ENCODE measurements at regions not wholly inside any gene's neighbourhood (a gene's known extent, or its start where the extent isn't known, plus 50 kb on each side); places are given as distances from the start of the nearest gene placed in this dataset.
"Not testable (repeated sequence)": the region's sequence is repeated elsewhere in the genome, so short reads cannot be mapped to it uniquely, and the experiment has no call there.

DNA sequence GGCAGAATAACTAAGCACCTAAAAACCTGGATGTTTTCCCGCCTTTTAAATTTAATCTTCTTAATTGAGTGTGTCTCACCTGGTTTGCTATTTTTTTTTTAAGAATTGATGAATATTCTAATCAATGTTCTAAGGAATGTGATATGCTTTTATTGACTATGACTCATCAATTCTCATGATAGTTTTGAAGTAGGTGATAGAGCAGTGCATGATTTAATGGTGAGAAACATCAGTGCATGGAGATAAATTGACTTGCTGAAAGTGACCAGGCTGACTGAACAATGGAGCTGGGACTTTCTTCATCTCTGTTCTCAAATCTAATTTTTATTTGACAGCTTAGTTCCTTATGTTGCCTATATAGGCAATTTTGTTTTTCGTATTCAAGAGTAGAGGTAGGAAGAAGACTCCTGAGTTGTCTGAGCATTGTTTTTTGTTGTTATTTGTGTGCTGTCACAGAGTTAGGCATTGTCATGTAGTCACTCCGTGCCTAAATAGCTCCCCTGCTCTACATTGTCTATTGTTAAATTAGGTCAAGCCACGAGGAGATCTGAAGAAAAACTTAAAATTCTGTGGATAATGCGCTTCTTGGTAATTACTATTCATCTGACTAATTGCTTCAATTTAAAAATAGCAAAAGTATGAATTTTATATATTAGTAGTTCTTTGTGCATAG lies 59.0 kb upstream of the NUTM2F start:
- peaks cover 93% of the 10 kb centered on the region for H3K79me2 ChIP-seq (ENCODE audit: control insufficient read depth, low read length)
- H3K4me1 ChIP-seq (ENCODE audit: control insufficient read depth, low read length): peaks cover 17% of the 10 kb centered on the region

DNA sequence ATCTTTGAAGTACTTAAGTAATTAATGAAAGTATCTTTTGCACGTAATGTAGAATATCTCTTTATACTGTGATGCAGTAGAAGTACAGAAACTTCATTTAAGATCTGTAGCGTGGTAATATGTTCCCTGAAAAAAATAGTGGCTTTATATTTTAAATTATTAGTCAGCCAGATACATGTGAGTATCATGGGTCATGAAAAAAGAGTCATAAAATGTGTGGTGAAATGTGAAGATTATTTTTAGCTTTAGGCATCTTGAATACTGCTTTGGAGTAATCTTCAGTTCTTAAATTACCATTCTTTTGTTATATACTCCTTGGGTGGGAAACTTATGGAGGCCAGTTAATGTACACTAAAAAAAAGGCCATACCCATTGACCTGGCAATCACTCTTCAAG lies 59.6 kb upstream of the NUTM2F start:
- H3K9me3 ChIP-seq (ENCODE audit: control insufficient read depth, insufficient read depth, low read length): not testable (repeated sequence)
- H3K79me2 ChIP-seq (ENCODE audit: control insufficient read depth, low read length): peaks cover 88% of the 10 kb centered on the region

More for the DNA sequence above, 59.0 kb upstream of the NUTM2F start:
- not testable (repeated sequence) for H3K27ac ChIP-seq (ENCODE audit: low read depth, low read length); H3K9me2 ChIP-seq (replicated peaks; ENCODE audit: control insufficient read depth, low read length); H3F3A ChIP-seq (ENCODE audit: control insufficient read depth, insufficient read depth); H3K4me3 ChIP-seq (ENCODE audit: low read length); H4K20me1 ChIP-seq (ENCODE audit: control insufficient read depth, insufficient read depth, low read depth, low read length); H3K36me3 ChIP-seq (ENCODE audit: control insufficient read depth, low read length); H3K4me2 ChIP-seq (ENCODE audit: low read length); H3K27me3 ChIP-seq (ENCODE audit: control insufficient read depth, low read length); H3K9me3 ChIP-seq (ENCODE audit: control insufficient read depth, insufficient read depth, low read length)

DNA sequence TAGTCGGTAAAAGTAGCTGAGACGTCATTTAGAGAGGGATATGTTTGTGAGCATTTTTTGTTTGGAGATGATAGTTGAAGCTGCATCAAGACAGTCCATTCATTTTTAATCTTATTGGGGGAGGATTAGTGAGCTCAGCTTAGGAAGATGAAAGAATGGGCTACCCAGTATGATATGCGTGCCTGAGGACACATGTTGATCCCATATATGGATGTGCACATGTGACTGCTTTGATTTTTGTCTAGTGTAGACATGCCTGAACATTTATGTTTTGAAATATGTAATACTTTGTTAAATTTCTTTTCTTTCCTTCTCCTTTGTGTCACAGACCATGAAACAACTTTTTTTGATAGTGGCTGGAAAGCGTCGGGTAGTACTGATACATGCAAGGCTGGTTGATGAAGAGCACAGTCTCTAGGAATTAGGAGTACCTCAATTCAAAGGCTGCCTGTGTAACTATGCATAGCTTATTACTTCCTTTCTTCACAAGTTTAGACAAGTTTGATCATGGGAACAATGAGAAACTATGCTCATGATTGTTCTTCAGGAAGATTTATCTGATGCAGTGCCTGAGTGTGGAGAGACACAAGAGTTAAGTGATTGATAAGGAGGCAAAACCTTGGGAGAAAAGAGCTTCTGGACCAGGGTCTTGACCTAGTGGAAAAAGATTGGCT lies 62.1 kb upstream of the NUTM2F start:
- H3K27me3 ChIP-seq (ENCODE audit: control insufficient read depth, low read length); H3K9me3 ChIP-seq (ENCODE audit: control insufficient read depth, insufficient read depth, low read length); H3F3A ChIP-seq (ENCODE audit: control insufficient read depth, insufficient read depth); H3K4me3 ChIP-seq (ENCODE audit: low read length); H3K36me3 ChIP-seq (ENCODE audit: control insufficient read depth, low read length); H4K20me1 ChIP-seq (ENCODE audit: control insufficient read depth, insufficient read depth, low read depth, low read length); H3K9me2 ChIP-seq (replicated peaks; ENCODE audit: control insufficient read depth, low read length); H3K27ac ChIP-seq (ENCODE audit: low read depth, low read length); H3K4me2 ChIP-seq (ENCODE audit: low read length): not testable (repeated sequence)
- peaks cover 16% of the 10 kb centered on the region for H3K4me1 ChIP-seq (ENCODE audit: control insufficient read depth, low read length)
- peaks cover 74% of the 10 kb centered on the region for H3K79me2 ChIP-seq (ENCODE audit: control insufficient read depth, low read length)

More for the DNA sequence above, 59.6 kb upstream of the NUTM2F start:
- H3K27me3 ChIP-seq (ENCODE audit: control insufficient read depth, low read length); H3K27ac ChIP-seq (ENCODE audit: low read depth, low read length); H3F3A ChIP-seq (ENCODE audit: control insufficient read depth, insufficient read depth); H3K4me3 ChIP-seq (ENCODE audit: low read length); H4K20me1 ChIP-seq (ENCODE audit: control insufficient read depth, insufficient read depth, low read depth, low read length); H3K4me2 ChIP-seq (ENCODE audit: low read length); H3K36me3 ChIP-seq (ENCODE audit: control insufficient read depth, low read length); H3K9me2 ChIP-seq (replicated peaks; ENCODE audit: control insufficient read depth, low read length): not testable (repeated sequence)
- peaks cover 17% of the 10 kb centered on the region for H3K4me1 ChIP-seq (ENCODE audit: control insufficient read depth, low read length)

DNA sequence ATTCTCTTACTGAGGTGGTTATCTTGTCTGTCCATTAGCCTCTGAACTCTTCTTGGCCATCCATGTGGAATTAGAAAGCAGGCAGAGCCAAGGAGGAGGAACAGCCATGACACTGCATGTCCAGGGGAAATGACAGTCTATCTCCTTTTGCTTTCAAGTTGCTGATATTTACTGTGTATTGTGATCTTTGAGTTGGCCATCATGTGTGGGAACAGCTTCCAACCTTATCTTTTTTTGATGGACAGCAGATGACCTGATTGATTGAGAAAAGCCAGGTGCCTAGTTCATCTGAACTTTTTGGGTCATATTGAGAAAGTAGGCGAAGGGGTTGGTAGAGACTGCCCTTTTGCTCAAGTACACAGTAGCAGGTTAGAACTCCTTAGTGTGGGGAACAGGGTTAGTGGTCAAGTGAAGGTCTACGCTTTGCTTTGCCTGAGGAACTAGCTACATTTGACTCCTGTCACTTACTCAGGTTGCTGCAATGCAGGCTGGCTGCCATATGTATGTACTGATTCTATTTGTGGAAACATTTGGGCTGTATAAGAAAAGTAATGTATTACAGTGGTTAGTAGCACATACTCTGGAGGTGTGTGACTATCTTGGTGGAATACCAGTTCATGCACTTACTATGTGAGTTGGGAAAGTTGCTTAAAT lies 64.7 kb upstream of the NUTM2F start:
- H3K27me3 ChIP-seq (ENCODE audit: control insufficient read depth, low read length); H3K9me2 ChIP-seq (replicated peaks; ENCODE audit: control insufficient read depth, low read length); H3K4me2 ChIP-seq (ENCODE audit: low read length); H3K9me3 ChIP-seq (ENCODE audit: control insufficient read depth, insufficient read depth, low read length); H3K36me3 ChIP-seq (ENCODE audit: control insufficient read depth, low read length); H3K4me3 ChIP-seq (ENCODE audit: low read length); H3K27ac ChIP-seq (ENCODE audit: low read depth, low read length); H3F3A ChIP-seq (ENCODE audit: control insufficient read depth, insufficient read depth); H4K20me1 ChIP-seq (ENCODE audit: control insufficient read depth, insufficient read depth, low read depth, low read length): not testable (repeated sequence)
- Histone ChIP-seq H3K79me2 (ENCODE audit: control insufficient read depth, low read length) (peaks cover 71% of the 10 kb centered on the region), H3K4me1 (ENCODE audit: control insufficient read depth, low read length) (peaks cover 14% of the 10 kb centered on the region)

DNA sequence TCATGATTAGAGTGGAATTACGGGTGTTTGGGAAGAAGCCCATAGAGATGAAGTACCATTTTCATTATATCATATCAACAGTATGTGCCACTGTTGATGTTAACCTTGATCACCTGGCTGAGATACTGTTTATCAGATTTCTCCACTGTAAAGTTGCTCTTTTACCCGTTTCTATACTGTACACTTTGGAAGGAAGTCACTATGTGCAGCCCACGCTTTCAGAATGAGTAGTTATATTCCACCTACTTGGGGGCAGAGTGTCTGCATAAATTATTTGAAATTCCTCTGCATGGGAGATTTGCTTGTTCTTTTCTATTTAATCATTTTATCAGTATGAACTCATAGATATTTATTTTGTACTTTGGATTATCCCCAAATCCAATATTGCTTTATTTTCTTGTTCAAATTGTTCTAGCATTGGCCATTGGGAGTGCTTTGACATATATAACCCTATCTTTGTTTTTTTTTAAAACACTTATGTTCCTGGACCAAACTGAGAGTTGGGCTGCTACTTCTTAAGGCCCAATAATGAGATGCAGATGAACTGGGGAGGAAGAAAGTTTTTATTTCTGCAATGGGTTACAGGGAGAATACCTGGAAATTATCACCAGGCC lies 69.4 kb upstream of the NUTM2F start:
- not testable (repeated sequence) for H3K4me1 ChIP-seq (ENCODE audit: control insufficient read depth, low read length); H3K36me3 ChIP-seq (ENCODE audit: control insufficient read depth, low read length); H3K9me2 ChIP-seq (replicated peaks; ENCODE audit: control insufficient read depth, low read length); H3F3A ChIP-seq (ENCODE audit: control insufficient read depth, insufficient read depth); H3K4me3 ChIP-seq (ENCODE audit: low read length); H3K4me2 ChIP-seq (ENCODE audit: low read length); H4K20me1 ChIP-seq (ENCODE audit: control insufficient read depth, insufficient read depth, low read depth, low read length); H3K27ac ChIP-seq (ENCODE audit: low read depth, low read length); H3K27me3 ChIP-seq (ENCODE audit: control insufficient read depth, low read length); H3K9me3 ChIP-seq (ENCODE audit: control insufficient read depth, insufficient read depth, low read length)
- H3K79me2 ChIP-seq (ENCODE audit: control insufficient read depth, low read length): peaks cover 72% of the 10 kb centered on the region

DNA sequence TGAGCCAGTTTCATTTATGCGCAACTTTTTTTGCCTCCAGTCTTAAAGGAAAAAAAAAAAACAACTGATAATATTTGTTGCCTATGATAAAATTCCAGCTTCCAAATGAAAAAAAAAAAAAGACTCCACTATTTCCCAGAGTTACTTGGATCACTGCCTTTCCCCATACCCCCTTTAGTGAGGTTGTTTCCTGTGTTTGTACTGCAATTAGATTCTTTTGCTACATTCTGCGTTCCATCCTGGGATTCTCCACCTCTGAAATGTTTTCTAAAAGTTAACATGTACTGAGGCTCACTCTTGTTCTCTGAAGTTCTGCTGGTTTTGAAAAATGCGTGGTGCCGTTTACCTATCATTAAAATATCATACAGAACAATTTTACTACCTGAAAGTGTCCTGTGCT lies 72.0 kb upstream of the NUTM2F start:
- H3K4me2 ChIP-seq (ENCODE audit: low read length); H3K4me3 ChIP-seq (ENCODE audit: low read length); H3K9me2 ChIP-seq (replicated peaks; ENCODE audit: control insufficient read depth, low read length); H3K27me3 ChIP-seq (ENCODE audit: control insufficient read depth, low read length); H3K9me3 ChIP-seq (ENCODE audit: control insufficient read depth, insufficient read depth, low read length); H3K27ac ChIP-seq (ENCODE audit: low read depth, low read length); H4K20me1 ChIP-seq (ENCODE audit: control insufficient read depth, insufficient read depth, low read depth, low read length); H3K4me1 ChIP-seq (ENCODE audit: control insufficient read depth, low read length); H3K36me3 ChIP-seq (ENCODE audit: control insufficient read depth, low read length); H3F3A ChIP-seq (ENCODE audit: control insufficient read depth, insufficient read depth): not testable (repeated sequence)
- H3K79me2 ChIP-seq (ENCODE audit: control insufficient read depth, low read length): peaks cover 86% of the 10 kb centered on the region

DNA sequence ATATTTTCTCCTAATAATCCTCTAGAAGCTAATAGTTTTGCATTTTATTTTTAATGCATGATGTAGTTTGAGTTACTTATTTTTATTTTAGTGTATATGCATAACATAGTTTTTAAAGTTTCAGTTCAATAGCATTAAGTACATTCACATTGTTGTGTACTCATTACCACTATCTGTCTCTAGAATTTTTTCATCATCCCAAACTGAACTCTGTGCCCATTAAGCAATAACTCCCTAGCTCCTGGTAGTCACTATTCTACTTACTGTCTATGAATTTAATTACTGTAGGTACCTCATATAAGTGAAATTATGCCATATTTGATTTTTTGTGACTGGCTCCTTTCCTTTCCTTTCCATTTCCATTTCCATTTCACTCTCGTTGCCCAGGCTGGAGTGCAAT lies 74.4 kb upstream of the NUTM2F start:
- H3K4me2 ChIP-seq (ENCODE audit: low read length); H3F3A ChIP-seq (ENCODE audit: control insufficient read depth, insufficient read depth); H3K9me3 ChIP-seq (ENCODE audit: control insufficient read depth, insufficient read depth, low read length); H3K27me3 ChIP-seq (ENCODE audit: control insufficient read depth, low read length); H3K36me3 ChIP-seq (ENCODE audit: control insufficient read depth, low read length); H3K4me1 ChIP-seq (ENCODE audit: control insufficient read depth, low read length); H3K27ac ChIP-seq (ENCODE audit: low read depth, low read length); H3K4me3 ChIP-seq (ENCODE audit: low read length); H3K9me2 ChIP-seq (replicated peaks; ENCODE audit: control insufficient read depth, low read length); H4K20me1 ChIP-seq (ENCODE audit: control insufficient read depth, insufficient read depth, low read depth, low read length): not testable (repeated sequence)
- peaks cover 82% of the 10 kb centered on the region for H3K79me2 ChIP-seq (ENCODE audit: control insufficient read depth, low read length)

DNA sequence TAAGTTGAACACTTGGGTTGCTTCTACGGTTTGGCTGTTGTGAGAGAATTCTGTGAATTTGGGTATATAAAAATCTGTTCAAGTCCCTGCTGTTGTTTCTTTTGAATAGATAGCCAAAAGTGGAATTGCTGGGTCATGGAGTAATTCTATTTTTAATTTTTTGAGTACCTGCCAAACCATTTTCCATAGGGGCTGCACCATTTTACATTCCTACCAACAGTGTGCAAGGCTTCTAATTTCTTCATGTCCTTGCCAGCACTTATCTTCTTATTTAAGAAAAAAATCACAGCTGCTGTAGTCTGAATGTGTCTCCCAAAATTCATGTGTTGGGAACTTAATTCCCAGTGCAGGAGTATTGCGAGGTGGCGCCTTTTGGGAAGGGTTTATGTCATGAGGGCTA lies 75.1 kb upstream of the NUTM2F start:
- not testable (repeated sequence) for H3K9me3 ChIP-seq (ENCODE audit: control insufficient read depth, insufficient read depth, low read length); H3K4me1 ChIP-seq (ENCODE audit: control insufficient read depth, low read length); H3K4me2 ChIP-seq (ENCODE audit: low read length); H3F3A ChIP-seq (ENCODE audit: control insufficient read depth, insufficient read depth); H3K4me3 ChIP-seq (ENCODE audit: low read length); H3K27ac ChIP-seq (ENCODE audit: low read depth, low read length); H3K27me3 ChIP-seq (ENCODE audit: control insufficient read depth, low read length); H4K20me1 ChIP-seq (ENCODE audit: control insufficient read depth, insufficient read depth, low read depth, low read length); H3K36me3 ChIP-seq (ENCODE audit: control insufficient read depth, low read length); H3K9me2 ChIP-seq (replicated peaks; ENCODE audit: control insufficient read depth, low read length)
- peaks cover 82% of the 10 kb centered on the region for H3K79me2 ChIP-seq (ENCODE audit: control insufficient read depth, low read length)
